ENCODE measurements at regions not wholly inside any gene's neighbourhood (a gene's known extent, or its start where the extent isn't known, plus 50 kb on each side); places are given as distances from the start of the nearest gene placed in this dataset.
"Not testable (repeated sequence)": the region's sequence is repeated elsewhere in the genome, so short reads cannot be mapped to it uniquely, and the experiment has no call there.

DNA sequence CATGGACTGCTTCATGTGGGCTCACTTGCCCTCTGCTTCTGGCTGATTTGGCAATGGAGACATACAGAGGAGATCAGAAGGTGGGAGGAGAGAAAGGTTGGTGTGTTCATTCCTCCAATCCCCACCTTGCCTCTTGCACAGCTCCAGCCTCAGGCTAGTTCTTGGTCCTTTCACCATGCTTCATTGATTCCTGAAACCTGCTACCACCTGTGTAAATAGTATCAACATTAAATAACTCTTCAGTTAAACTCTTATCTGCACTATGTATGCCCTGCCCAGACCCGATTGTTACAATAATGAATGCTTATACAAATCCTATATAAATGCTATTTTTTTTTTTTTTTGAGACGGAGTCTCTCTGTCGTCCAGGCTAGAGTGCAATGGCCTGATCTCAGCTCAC lies 174.5 kb downstream of the CD83 start:
- H3K4me1 ChIP-seq (ENCODE audit: insufficient read depth, poor library complexity, severe bottlenecking), result peaks cover under 1% of the 10 kb centered on the region
- H3K9me3 ChIP-seq (ENCODE audit: severe bottlenecking), result no peaks in the 10 kb centered on the region
- TF ChIP-seq, protein P1, sequence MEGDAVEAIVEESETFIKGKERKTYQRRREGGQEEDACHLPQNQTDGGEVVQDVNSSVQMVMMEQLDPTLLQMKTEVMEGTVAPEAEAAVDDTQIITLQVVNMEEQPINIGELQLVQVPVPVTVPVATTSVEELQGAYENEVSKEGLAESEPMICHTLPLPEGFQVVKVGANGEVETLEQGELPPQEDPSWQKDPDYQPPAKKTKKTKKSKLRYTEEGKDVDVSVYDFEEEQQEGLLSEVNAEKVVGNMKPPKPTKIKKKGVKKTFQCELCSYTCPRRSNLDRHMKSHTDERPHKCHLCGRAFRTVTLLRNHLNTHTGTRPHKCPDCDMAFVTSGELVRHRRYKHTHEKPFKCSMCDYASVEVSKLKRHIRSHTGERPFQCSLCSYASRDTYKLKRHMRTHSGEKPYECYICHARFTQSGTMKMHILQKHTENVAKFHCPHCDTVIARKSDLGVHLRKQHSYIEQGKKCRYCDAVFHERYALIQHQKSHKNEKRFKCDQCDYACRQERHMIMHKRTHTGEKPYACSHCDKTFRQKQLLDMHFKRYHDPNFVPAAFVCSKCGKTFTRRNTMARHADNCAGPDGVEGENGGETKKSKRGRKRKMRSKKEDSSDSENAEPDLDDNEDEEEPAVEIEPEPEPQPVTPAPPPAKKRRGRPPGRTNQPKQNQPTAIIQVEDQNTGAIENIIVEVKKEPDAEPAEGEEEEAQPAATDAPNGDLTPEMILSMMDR (IDR thresholded peaks at IDR 0.05; ENCODE audit: poor library complexity, severe bottlenecking), result no peak
- H3K27ac ChIP-seq (ENCODE audit: poor library complexity, severe bottlenecking), result no peak overlapping the region
- no peak overlapping the region for H3K4me3 ChIP-seq (ENCODE audit: severe bottlenecking)
- no peaks in the 10 kb centered on the region for H3K36me3 ChIP-seq (ENCODE audit: low read depth)
- 0 out of 3 replicates have a peak, but pooled peaks have one; percentile 35 for ATAC-seq (ENCODE audit: low read depth)
- no peak for DNase-seq (ENCODE audit: low spot score)
- no peaks in the 10 kb centered on the region for H3K27me3 ChIP-seq (ENCODE audit: insufficient read depth, poor library complexity, severe bottlenecking)

DNA sequence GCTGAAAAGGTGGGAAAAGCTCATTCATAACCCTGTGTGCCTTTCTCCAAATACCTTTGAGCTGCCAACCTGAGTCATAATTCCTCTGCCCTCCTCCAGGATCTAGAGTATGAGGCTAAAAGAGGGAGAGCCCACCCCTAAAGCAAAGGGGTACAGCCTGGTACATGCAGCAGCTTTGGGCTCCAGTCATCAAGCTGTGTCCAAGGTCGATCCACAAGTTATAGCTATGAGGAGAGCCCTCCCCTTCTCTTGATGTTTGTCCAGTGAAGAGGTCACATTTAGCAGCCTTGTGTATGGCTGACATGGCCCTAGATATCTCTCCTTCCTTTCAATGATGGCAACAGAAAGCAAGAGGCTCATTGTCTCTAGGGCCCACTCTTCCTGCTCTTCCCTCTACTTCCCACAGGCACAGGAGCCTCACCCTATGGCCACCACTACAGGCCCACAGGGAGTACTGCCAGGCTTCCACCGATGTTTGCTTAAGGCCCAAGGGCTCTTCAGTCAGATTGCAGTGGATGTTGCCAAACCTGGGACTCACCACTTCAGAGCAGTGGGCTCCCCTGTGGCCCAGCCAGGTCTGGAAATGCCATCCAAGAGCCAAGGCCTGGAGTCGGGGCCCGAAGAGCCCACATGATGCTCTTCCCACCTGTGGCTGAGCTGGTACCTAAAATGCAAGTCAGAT lies 176.8 kb downstream of the CD83 start:
- Histone ChIP-seq H3K9me3 (ENCODE audit: severe bottlenecking) (no peaks in the 10 kb centered on the region), H3K27me3 (ENCODE audit: insufficient read depth, poor library complexity, severe bottlenecking) (no peaks in the 10 kb centered on the region), H3K36me3 (ENCODE audit: low read depth) (no peaks in the 10 kb centered on the region), H3K27ac (ENCODE audit: poor library complexity, severe bottlenecking) (no peak overlapping the region), H3K4me1 (ENCODE audit: insufficient read depth, poor library complexity, severe bottlenecking) (no peaks in the 10 kb centered on the region), H3K4me3 (ENCODE audit: severe bottlenecking) (no peak overlapping the region)
- DNase-seq (ENCODE audit: low spot score), result no peak
- TF ChIP-seq, protein P1 (IDR thresholded peaks at IDR 0.05; ENCODE audit: poor library complexity, severe bottlenecking), result no peak
- no peak for ATAC-seq (ENCODE audit: low read depth)

DNA sequence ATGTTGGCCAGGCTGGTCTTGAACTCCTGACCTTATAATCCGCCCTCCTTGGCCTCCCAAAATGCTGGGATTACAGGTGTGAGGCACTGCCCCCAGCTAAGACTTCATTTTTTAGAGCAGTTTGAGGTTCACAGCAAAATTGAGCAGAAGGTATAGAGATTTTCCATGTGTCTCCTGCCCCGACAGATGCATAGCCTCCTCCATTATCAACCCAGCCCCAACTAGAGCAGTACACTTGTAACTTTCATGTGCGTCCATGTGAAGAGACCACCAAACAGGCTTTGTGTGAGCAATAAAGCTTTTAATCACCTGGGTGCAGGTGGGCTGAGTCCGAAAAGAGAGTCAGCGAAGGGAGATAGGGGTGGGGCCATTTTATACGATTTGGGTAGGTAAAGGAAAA lies 179.1 kb downstream of the CD83 start:
- not testable (repeated sequence) for H3K36me3 ChIP-seq (ENCODE audit: low read depth); H3K9me3 ChIP-seq (ENCODE audit: severe bottlenecking); H3K27me3 ChIP-seq (ENCODE audit: insufficient read depth, poor library complexity, severe bottlenecking); ATAC-seq (ENCODE audit: low read depth); DNase-seq (ENCODE audit: low spot score); H3K27ac ChIP-seq (ENCODE audit: poor library complexity, severe bottlenecking); H3K4me1 ChIP-seq (ENCODE audit: insufficient read depth, poor library complexity, severe bottlenecking); H3K4me3 ChIP-seq (ENCODE audit: severe bottlenecking)

DNA sequence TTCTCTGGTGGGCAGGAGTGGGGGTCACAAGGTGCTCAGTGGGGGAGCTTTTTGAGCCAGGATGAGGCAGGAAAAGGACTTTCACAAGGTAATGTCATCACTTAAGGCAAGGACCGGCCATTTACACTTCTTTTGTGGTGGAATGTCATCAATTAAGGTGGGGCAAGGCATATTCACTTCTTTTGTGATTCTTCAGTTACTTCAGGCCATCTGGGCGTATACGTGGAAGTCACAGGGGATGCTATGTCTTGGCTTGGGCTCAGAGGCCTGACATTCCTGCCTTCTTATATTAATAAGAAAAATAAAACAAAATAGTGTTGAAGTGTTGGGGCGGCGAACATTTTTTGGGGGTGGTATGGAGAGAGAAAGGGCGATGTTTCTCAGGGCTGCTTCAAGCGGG lies 179.5 kb downstream of the CD83 start:
- H3K4me3 ChIP-seq (ENCODE audit: severe bottlenecking); DNase-seq (ENCODE audit: low spot score); ATAC-seq (ENCODE audit: low read depth); H3K9me3 ChIP-seq (ENCODE audit: severe bottlenecking); H3K27ac ChIP-seq (ENCODE audit: poor library complexity, severe bottlenecking); H3K27me3 ChIP-seq (ENCODE audit: insufficient read depth, poor library complexity, severe bottlenecking); H3K4me1 ChIP-seq (ENCODE audit: insufficient read depth, poor library complexity, severe bottlenecking); H3K36me3 ChIP-seq (ENCODE audit: low read depth): not testable (repeated sequence)

DNA sequence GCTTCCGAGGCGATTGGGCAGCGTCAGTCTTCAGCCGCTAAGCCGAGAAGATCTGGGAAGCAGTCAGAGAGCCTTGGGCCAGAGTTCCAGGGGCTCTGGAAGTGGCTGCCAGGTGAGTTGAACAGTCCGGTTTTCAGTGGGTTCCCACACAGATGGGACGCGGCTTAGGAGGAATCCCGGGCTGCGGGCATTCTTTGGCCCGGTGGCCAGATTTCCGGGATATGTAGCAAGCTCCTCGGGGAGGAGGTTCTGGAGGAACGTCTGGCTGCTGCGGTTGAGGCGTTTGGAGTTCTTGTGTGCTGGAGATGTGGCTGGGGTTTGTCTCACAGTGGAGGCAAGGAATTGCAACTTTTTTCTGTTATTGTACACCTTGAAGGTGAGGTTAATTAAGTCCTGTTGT lies 182.6 kb downstream of the CD83 start:
- DNase-seq (ENCODE audit: low spot score); ATAC-seq (ENCODE audit: low read depth); H3K4me3 ChIP-seq (ENCODE audit: severe bottlenecking); H3K36me3 ChIP-seq (ENCODE audit: low read depth); H3K27me3 ChIP-seq (ENCODE audit: insufficient read depth, poor library complexity, severe bottlenecking); H3K4me1 ChIP-seq (ENCODE audit: insufficient read depth, poor library complexity, severe bottlenecking); H3K27ac ChIP-seq (ENCODE audit: poor library complexity, severe bottlenecking); H3K9me3 ChIP-seq (ENCODE audit: severe bottlenecking): not testable (repeated sequence)

DNA sequence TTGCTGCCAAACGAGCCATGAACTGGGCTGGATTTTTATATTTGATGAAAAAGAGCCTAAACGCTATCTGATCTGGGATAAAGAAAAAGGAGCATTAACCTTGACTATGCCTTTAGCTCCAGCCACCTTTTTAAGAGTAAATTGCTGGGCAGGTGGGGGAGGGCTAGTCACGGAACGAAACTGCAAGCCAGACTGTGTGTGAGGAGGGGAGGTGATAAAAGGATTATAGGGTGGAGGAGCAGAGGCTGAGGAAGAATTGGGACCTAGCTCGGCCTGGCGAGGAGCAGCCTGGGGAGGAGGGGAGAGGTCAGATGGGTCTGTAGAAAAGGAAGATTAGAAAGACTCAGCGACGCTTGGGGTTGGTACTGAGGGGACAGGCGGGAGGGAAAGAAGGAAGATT lies 183.1 kb downstream of the CD83 start:
- not testable (repeated sequence) for DNase-seq (ENCODE audit: low spot score); H3K9me3 ChIP-seq (ENCODE audit: severe bottlenecking); H3K36me3 ChIP-seq (ENCODE audit: low read depth); H3K27me3 ChIP-seq (ENCODE audit: insufficient read depth, poor library complexity, severe bottlenecking); H3K4me3 ChIP-seq (ENCODE audit: severe bottlenecking); H3K4me1 ChIP-seq (ENCODE audit: insufficient read depth, poor library complexity, severe bottlenecking); H3K27ac ChIP-seq (ENCODE audit: poor library complexity, severe bottlenecking); ATAC-seq (ENCODE audit: low read depth)

GRCh38 chr6:14301477-14301876 lies 183.9 kb downstream of the CD83 start:
- not testable (repeated sequence) for H3K36me3 ChIP-seq (ENCODE audit: low read depth); H3K27ac ChIP-seq (ENCODE audit: poor library complexity, severe bottlenecking); DNase-seq (ENCODE audit: low spot score); H3K9me3 ChIP-seq (ENCODE audit: severe bottlenecking); ATAC-seq (ENCODE audit: low read depth); H3K4me1 ChIP-seq (ENCODE audit: insufficient read depth, poor library complexity, severe bottlenecking); H3K27me3 ChIP-seq (ENCODE audit: insufficient read depth, poor library complexity, severe bottlenecking); H3K4me3 ChIP-seq (ENCODE audit: severe bottlenecking)
